NCI-H82 treated with DMSO at 0.1 percent for 48 hours (cell line): ENCODE measurements at regions not wholly inside any gene's neighbourhood (a gene's known extent, or its start where the extent isn't known, plus 50 kb on each side); places are given as distances from the start of the nearest gene placed in this dataset.

Experiments
- DNase-seq: peaks from one replicate; lab custom pipeline; 2025; ENCODE audit not compliant: unreplicated experiment; lab: John Stamatoyannopoulos, UW

- no peak for DNase-seq
These were observed 228.0 kb downstream of the CD109 start for GRCh38 chr6:73923905-73924485.

- DNase-seq = no peak
These were observed 207.2 kb downstream of the CD109 start for GRCh38 chr6:73903155-73903554.

- no peak for DNase-seq
These were observed 206.0 kb downstream of the CD109 start for GRCh38 chr6:73901986-73902385.

GRCh38 chr6:73901311-73901710 is 205.3 kb downstream of the CD109 start:
- no peak for DNase-seq

GRCh38 chr6:73898599-73898998 is 202.6 kb downstream of the CD109 start:
- no peak for DNase-seq

GRCh38 chr6:73893696-73894095 is 197.7 kb downstream of the CD109 start:
- no peak for DNase-seq

- DNase-seq = no peak
These were observed 192.0 kb downstream of the CD109 start for GRCh38 chr6:73888050-73888449.

GRCh38 chr6:73885393-73885792 is 189.4 kb downstream of the CD109 start:
- no peak for DNase-seq

GRCh38 chr6:73884540-73884939 is 188.5 kb downstream of the CD109 start:
- DNase-seq = no peak

GRCh38 chr6:73879501-73880293 is 183.7 kb downstream of the CD109 start:
- no peak for DNase-seq

- DNase-seq = no peak
These were observed 182.4 kb downstream of the CD109 start for GRCh38 chr6:73878403-73878802.
